HG03095 (cell line): ENCODE measurements at regions not wholly inside any gene's neighbourhood (a gene's known extent, or its start where the extent isn't known, plus 50 kb on each side); places are given as distances from the start of the nearest gene placed in this dataset.

Source experiments
- ATAC-seq: cut with Tn5 transposase; IDR thresholded peaks from one replicate; pipeline ENCODE4 v1.9.1; 2021; ENCODE audit warnings: moderate library complexity; ENCODE audit not compliant: unreplicated experiment

DNA sequence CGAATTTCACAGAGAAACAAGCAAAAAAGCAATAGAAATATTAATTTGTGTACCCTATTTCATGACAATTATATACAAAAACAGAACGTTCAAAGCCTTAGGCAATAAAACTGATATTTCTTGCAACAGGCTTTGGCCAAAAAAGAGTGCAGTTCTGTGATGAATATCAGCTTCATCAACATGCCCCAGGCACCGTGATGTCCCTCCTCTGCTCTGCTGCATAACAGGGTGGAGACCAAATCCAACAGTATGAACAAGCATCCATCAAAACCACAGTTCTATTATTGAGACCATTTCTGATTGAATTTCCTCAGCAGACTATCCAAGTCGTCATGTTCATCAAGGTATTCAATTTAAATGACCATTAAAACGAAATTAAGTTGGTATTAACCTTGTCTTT lies 722.6 kb upstream of the NRSN1 start:
- ATAC-seq, result no peak

GRCh38 chr6:23409531-23409930 lies 716.5 kb upstream of the NRSN1 start:
- ATAC-seq, result no peak

DNA sequence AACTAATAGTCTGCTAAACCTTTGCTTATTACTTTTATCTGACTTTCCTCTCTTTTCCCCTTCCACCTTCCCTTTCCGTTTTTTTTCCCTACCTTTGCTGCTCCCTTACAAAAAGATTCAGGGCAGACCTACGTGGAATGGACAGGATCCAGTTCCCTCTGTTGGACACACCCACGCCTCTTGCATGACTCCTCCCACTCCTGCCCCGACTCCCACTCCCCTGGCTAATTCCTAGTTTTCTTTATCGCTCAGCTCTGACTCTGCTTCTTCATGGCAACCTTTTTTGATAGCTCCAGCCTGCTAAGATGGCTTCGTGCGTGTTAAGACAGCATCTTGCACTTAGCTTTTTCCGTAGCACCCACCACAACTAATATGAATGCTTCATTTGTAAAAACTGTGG lies 715.6 kb upstream of the NRSN1 start:
- no peak for ATAC-seq

DNA sequence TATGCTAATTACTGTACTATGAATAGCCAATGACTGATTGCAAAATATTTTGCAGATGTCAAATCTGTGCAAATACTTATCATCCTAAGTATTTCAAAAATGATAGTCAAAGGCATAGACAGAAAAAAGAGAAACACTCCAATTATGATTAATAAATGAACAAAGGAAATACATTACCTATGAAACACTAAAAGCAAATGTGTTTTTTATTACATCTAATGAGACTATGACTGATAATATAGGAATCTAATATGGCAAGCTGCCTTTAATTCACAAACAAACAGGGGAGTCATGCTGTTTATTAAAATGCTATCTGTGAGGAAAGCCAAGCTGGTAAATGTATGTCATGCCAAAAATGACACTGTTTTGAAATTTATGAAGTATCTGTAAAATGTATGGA lies 713.2 kb upstream of the NRSN1 start:
- ATAC-seq, result no peak

DNA sequence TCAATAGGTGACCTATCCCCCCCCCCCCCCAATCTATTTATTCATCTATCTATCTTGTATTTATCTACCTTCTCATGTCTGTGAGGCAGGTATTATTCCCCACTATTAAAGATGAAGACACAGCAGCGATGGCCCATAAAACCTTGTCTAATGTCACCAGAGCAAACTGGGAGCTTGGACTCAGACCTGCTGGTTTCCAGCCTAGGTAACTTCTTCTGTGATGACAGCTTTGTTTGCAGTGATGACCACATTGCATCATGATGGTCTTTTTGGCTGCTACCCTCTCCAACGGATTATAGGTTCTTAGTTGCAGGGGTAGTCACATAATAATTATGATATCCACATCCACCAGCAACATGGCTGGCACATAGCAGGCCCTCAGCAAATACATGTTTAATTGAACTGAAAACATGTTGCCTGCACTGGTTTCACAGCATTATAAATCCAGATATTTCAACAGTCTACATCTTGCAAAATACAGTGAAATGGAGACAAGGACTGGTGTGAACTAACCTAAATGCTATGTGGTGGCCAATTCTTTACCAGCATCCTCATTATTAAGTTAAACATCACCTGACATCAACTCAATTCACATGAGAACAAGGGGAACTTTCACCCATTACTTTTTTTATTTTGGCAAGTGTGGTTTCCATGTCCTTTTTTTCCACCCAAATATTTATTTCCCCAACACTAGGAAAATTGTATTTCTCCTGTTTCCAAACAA lies 712.5 kb upstream of the NRSN1 start:
- no peak for ATAC-seq

GRCh38 chr6:23414051-23414445 lies 712.0 kb upstream of the NRSN1 start:
- ATAC-seq, result no peak

- no peak for ATAC-seq
Observed at GRCh38 chr6:23414922-23415321, 711.1 kb upstream of the NRSN1 start.

- no peak for ATAC-seq
Observed at GRCh38 chr6:23415819-23416427, 710.1 kb upstream of the NRSN1 start.

GRCh38 chr6:23417133-23417532 lies 708.9 kb upstream of the NRSN1 start:
- no peak for ATAC-seq

GRCh38 chr6:23418095-23418494 lies 707.9 kb upstream of the NRSN1 start:
- no peak for ATAC-seq

GRCh38 chr6:23419046-23419445 lies 707.0 kb upstream of the NRSN1 start:
- ATAC-seq, result no peak

DNA sequence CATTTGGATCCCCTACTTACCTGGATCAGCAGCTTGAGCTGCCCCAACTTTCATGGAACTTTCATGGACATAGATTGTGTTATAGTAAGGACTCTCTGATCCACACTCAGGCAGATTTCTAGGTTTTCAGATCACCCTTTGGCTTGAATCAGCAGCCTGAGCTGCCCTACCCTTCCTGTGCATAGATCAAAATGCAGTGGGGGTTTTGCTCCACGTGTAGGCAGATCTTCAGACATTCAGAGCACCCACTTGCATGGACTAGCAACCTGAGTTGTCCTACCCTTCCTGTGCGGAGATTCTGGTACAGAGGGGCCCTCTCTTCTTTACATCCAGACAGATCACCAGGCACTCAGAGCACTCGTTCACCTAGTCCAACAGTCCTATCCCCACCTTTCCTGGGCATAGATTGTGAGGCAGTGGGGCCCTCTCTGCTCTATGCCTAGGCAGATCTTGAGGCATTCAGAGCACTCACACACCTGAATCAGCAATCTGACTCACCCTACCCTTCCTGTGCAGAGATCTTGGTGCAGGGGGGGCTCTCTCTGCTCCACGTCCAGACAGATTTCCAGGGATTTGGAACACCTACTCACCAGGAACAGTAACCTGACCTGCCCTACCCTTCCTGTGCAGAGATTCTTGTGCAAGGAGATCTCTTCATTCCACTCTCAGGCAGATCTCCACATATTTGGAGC lies 705.2 kb upstream of the NRSN1 start:
- no peak for ATAC-seq

GRCh38 chr6:23424584-23424983 lies 701.4 kb upstream of the NRSN1 start:
- ATAC-seq, result no peak

GRCh38 chr6:23435126-23435525 lies 690.9 kb upstream of the NRSN1 start:
- no peak for ATAC-seq

DNA sequence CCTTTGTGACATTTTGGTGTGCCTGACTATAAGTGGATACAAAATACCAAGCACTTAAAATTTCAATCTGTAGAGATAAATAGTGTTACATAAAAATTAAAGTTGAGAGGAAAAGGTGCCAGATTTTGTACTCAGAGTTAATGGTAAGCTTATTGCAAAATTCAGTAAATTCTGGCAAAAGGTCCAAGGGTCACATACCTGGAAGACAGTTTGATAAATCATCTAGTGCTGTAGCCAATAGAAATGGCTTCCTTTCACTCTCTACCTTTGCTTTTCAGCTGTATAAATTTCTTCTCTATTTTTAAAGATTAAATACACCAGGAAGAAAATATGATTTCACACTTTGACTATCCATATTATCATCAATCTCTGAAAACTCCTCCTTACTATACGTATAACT lies 690.2 kb upstream of the NRSN1 start:
- ATAC-seq, result no peak

GRCh38 chr6:23441808-23442461 lies 684.1 kb upstream of the NRSN1 start:
- no peak for ATAC-seq

- ATAC-seq, result no peak
Observed at GRCh38 chr6:23445157-23445710, 680.8 kb upstream of the NRSN1 start.

DNA sequence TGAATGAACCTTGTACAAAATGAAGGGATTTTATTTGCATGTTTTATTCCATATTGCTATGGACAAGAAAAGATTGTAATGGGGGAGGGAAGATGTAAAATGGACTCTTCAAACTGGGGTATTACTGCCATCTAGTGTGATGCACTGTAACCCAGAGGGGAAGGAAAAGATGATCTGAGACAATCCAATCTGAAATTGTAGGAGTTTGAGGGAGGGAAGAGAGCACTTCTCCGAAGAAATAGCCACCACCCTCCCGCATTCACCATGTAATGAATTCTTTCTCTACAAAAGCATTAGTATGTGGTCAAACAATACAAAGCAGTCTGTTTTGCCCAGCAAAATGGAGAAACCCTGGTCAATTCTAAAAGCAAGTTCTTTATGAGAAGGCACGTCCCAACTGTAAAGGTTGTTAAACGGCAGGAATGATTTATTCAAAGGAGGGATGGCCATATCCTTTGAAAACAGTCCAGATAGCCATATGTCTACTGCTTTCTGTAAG lies 679.5 kb upstream of the NRSN1 start:
- ATAC-seq, result no peak

- ATAC-seq, result no peak
Observed at GRCh38 chr6:23447731-23448130, 678.3 kb upstream of the NRSN1 start.

DNA sequence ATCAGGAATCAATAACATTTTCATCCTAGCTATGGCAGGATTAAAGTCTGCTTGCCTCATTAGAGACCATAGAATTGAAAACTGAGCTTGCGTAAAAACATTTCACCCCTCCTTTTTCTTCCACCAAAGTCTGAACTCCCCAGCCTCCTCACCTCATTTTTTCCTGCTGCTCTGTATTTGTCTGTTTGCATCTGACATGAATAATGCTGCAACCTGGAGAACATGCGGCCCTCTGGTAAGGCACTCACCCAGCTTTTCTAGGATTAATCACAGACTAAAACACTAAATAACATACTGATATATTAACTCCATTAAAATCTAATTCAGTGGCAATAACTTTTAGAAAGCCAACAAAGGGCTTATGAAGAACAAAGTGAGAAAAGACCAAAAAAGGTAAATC lies 677.7 kb upstream of the NRSN1 start:
- no peak for ATAC-seq
